HG02759 (cell line): ENCODE measurements at regions not wholly inside any gene's neighbourhood (a gene's known extent, or its start where the extent isn't known, plus 50 kb on each side); places are given as distances from the start of the nearest gene placed in this dataset.
A peak's percentile ranks its signal among the peaks of the same experiment; 100 is the strongest.

Experiments used
- ATAC-seq: cut with Tn5 transposase; IDR thresholded peaks from one replicate; pipeline ENCODE4 v1.9.1; 2021; ENCODE audit warnings: mild to moderate bottlenecking, moderate library complexity; ENCODE audit not compliant: unreplicated experiment

DNA sequence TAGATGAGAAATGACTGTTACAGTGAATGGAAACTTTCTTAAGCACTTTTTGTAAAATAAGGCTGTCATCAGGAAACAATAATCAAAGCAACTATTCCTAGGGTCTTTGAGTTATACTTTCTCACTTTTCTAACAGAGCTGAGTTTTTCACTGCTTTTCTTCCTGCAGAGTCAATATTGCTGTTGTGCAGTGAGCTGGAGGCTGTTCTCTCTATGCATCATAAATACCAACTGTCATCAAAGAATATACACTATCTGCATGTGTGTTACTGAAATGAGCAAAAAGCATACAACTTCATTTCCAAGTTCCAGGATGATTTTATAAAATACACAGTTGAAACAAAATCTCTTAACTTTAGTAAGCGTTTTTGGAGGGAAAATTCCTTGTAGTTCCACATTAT lies 110.4 kb upstream of the CPSF6 start:
- ATAC-seq, result no peak

- ATAC-seq, result no peak
Measured at GRCh38 chr12:69129564-69129963, 109.8 kb upstream of the CPSF6 start.

- ATAC-seq, result no peak
Measured at GRCh38 chr12:69130064-69130463, 109.3 kb upstream of the CPSF6 start.

DNA sequence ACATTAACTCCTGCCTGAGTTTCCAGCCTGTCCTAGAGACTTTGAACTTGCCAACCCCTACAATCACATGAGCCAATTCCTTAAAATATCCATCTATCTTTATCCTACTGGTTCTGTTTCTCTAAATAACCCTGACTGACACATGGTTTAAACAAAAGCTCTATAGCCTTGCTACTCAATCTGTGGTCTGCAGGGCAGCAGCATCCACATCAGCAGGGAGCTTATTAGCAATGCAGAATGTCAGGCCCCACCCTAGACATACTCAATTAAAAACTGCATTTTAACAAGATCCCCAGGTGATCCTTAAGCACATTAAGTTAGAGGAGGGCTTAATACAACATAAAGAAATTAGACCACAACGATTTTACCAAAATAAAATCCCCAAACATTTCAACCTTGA lies 108.3 kb upstream of the CPSF6 start:
- no peak for ATAC-seq

GRCh38 chr12:69136931-69137613 lies 102.3 kb upstream of the CPSF6 start:
- ATAC-seq, result no peak

- ATAC-seq, result no peak
Measured at GRCh38 chr12:69141074-69141473, 98.3 kb upstream of the CPSF6 start.

GRCh38 chr12:69149270-69149669 lies 90.1 kb upstream of the CPSF6 start:
- no peak for ATAC-seq

- ATAC-seq, result no peak
Measured at GRCh38 chr12:69150083-69150795, 89.1 kb upstream of the CPSF6 start.

DNA sequence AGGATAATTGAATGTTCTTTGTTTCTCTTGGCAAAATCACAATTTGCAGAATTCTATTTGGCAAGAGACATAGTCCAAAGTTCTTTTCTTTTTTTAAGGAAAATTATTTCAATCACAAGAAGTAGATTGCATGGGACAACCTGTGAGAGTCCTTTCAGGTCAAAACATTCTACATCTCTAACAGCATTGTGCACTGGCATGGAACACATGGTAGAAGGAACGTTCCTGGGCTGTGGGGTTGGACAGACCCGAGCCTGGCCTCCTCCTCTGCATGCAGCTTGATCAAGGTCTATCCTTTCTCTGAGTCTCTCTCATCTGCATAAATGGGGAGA lies 88.6 kb upstream of the CPSF6 start:
- ATAC-seq, result no peak

- no peak for ATAC-seq
Measured at GRCh38 chr12:69151254-69151764, 88.1 kb upstream of the CPSF6 start.

DNA sequence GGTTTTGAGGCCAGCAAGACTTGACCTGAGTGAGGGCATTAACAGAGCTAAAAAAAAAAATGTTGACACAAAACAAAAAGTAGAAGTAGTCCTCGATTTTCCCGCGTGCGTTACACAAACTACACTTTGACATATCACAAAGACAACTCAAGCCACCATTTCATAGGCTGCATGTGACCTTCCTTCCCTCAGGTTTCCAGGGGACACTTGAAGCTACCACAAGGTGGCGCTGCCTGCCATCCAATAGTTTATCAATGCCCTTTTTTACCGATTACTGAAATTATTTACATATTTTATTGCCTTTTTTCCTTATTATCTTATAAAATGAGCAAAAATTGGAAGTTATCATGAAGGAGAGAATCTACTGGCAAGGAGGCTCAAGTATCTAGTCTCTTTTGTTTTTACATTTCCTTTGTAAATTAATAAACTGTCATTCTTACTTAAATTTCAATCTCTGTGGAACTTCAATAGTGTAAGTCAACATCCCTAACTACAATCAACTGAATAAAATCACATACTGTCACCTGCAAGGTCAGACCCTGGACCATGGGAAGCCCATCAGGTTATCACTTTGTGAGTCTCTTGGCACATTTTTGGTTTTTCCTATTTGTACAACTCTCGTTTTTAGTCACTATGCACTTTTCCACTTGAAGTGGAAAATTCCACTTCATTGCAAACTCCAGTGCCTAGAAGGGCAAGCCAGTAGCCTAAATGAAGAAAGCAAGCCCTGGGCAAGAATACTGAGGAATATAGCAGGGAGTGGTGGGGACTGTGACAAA lies 84.6 kb upstream of the CPSF6 start:
- no peak for ATAC-seq

DNA sequence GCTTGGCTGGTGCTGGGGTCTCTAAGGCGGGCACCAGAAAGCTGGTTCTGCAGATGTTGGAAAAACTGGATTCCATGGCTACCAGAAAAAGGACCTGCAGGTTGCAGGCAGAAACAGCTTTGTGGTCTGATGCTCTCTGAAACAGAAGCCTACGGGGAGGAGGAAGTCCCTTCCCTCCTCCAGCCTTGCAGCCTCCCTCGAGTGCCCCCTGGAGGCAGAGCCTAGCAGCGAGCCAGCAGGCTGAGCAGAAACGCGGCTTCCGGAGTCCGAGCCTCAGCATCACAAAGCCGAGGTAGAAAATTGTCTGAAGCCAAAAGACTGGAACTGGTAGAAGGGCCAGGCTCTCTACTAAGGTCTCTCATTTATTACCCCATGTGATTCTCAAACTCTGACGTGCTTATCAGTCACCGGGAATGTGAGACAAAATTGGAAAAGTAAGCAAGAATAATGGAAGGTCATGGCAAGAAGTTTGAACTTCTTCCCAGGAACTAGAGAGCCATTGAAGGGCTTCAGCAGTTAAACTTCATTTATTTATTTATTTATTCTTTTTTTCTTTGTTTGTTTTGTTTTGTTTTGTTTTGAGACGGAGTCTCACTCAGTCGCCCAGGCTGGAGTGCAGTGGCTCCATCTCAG lies 82.2 kb upstream of the CPSF6 start:
- peak; percentile 97 for ATAC-seq

DNA sequence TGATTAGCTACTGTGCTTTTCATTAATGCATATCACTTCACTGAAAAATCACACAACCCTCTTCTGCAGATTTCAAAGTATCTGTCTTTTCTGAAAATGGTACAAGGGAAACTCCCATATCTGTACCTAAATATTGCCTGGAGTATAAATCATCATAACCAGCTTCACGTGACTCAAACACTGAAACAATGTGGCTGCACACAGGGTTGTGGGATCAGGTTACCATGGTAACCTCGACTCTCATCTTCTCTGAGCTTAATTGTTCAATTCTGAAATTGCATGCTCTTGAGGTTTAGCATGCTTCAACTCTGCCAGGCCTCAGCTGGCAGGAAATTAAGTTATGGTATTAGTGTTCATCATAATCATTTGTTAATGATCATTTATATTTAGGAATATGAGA lies 77.5 kb upstream of the CPSF6 start:
- peak; percentile 70 for ATAC-seq

DNA sequence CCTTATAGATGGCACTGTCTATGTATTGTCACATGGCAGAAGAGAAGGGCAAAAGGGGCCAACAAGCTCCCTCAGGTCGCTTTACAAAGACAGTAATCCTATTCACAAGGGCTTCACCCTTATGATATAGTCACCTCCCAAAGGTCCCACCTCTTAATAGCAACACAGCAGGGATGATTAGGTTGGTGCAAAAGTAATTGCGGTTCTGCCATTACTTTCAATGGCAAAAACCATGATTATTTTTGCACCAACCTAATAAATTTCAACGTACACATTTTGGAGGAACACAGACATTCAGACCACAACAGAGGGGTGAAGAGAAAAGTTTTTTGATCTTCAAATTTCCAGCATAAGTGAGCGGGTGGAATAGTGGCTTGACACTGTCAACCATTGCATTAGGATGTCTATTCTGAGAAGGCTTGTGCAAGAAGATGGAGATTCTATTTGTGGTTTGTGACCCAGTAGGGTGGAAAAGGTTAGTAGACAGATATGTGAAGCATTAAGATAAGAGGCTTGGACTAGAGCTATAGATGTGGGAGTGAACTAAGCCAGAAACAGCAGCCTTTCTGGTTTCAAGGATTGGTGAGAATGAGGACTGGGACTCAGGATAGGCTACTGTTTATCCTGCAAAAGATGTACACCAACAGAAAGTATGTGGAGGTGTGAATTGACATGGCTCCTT lies 75.5 kb upstream of the CPSF6 start:
- no peak for ATAC-seq

DNA sequence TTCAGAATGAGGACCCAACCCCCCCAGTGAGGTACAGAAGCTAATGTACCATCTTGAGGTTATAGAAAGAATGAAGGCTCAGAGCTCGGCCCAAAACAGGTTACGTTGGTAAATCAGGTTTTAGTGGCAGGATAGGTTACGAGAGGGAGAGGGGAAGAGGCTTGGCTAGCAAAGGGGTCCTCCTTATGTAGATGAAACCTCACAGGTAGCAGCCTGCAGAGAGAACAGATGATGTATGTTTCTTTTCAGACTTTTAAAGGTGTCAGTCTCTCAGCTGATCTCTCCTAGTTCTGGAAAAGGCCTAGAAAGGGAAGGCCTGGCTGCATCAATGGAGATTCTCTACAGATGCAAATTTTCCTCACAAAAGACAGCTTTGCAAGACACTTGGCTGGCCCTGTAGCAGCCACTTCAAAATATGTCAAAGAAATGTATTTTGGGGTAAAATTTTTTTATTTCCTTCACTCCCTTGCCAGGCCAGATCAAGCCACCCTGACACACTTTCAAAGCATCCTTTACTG lies 71.7 kb upstream of the CPSF6 start:
- ATAC-seq, result no peak

DNA sequence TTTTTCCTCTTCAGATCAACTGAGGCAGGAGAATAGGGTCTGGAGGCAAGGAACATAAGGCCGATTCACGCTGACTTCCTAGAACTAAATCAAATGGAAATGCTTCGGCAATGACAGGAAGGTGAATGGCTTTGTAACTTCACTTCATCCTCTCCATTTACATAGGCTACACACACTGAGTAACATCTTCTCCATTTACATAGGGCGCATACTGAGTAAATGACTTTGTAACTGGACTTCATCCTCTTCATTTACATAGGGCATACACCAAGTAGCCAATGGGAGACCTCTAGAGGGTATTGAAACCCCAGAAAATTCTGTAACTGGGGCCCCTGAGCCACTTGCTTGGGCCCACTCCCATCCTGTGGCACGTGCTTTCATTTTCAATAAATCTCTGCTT lies 71.0 kb upstream of the CPSF6 start:
- no peak for ATAC-seq

DNA sequence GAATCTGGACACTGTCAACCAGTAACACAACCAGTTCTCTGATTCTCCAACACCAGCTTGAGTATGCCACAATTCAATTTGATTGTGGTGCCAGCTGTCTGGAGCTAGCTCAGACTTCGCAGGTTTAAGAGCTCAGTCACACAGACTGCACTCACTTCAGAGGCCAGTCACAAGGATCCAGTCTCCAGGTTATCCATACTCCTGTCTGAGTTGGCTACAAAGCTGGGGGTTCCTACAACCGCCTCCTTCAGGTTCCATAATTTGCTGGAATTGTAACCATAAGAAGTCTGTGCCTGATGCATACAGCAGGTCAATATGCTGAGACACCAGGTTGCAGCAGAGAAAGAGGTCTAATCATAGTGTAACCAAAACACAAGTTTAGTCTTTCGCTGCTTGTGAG lies 70.5 kb upstream of the CPSF6 start:
- no peak for ATAC-seq

GRCh38 chr12:69170293-69170692 lies 69.1 kb upstream of the CPSF6 start:
- ATAC-seq, result no peak

- ATAC-seq, result no peak
Measured at GRCh38 chr12:69171881-69172280, 67.5 kb upstream of the CPSF6 start.

DNA sequence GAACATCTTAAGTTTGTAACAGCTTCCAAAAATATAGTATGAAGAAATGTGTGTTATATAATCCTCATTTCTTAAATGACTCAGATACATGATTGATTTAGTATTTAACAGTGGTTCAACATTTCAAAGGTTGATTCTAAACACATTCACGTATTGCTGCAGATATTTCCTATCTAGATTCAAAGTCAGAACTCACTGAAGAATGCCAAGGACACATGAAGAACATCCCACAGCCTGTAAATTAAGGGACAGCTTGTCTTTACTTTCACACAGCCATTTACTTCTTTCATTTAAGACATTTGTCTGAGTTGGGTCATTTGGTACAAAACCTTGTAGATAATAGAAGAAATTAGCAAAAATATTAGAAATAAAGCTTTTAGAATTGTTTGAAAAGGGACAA lies 66.9 kb upstream of the CPSF6 start:
- no peak for ATAC-seq

DNA sequence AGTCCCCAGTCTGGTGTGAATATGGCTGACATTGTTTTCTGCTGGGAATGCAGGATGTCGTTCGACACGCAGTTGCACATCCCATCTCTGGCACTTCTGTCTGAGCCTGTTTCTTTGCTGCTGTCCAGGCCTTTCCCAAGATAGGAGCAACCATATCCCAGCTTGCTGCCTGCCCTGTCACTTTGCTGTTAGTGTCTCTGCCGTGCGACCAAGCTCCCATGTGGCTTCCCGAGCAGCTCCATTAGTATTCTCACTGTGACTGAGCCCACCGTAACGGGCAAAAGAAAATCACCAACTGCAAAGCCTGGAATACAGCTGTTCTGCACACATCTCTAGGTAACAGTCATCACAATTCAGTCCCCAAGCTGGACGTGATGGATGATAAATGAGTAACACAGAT lies 66.0 kb upstream of the CPSF6 start:
- ATAC-seq, result no peak
